Activated T-cell treated with anti-CD3 and anti-CD28 coated beads, Interleukin-2, amount 50 U/mL, for 48 hours (primary cell): ENCODE measurements at regions not wholly inside any gene's neighbourhood (a gene's known extent, or its start where the extent isn't known, plus 50 kb on each side); places are given as distances from the start of the nearest gene placed in this dataset.
"Not testable (repeated sequence)": the region's sequence is repeated elsewhere in the genome, so short reads cannot be mapped to it uniquely, and the experiment has no call there.

ENCODE experiments used
- DNase-seq, 2 experiments: peaks; one replicate each; pipeline ENCODE4 v3.0.0-alpha.2; 2020

DNA sequence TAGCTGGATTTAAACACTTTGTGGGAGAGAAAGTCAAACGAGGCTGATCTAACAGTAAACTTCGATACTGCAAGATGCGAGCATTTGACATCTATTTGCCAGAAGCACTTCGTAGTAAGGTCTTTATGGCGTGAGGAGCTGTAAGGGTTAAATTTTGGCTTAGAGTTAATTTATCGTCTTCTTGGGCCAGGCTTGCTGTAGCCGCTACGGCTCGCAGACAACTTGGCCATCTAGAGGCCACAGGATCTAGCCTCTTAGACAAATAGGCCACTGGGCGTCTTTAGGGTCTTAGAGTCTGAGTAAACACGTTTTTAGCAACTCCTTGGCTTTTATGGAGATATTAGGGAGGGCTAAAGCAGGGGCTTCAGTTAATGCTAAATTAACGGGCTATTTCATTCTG, 165.6 kb upstream of the CCZ1B start:
- not testable (repeated sequence) for DNase-seq

DNA sequence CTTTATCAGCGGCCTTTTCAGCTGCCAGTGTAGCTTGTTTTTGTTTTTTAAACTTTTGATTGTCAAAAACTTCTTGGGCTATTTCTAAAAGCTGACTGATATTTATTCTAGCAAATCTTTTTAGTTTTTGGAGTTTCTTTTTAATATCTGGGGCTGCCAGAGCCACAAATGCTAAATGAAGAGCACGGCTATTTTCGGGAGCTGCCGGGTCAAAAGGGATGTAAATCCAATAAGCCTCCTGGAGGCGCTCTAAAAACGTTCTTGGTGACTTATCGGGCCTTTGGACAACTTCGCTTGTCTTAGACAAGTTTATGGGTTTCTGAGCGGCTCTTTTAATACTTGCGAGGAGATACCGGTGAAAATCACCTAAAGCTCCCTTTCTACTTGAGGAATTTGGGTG, 166.1 kb upstream of the CCZ1B start:
- DNase-seq = not testable (repeated sequence)

DNA sequence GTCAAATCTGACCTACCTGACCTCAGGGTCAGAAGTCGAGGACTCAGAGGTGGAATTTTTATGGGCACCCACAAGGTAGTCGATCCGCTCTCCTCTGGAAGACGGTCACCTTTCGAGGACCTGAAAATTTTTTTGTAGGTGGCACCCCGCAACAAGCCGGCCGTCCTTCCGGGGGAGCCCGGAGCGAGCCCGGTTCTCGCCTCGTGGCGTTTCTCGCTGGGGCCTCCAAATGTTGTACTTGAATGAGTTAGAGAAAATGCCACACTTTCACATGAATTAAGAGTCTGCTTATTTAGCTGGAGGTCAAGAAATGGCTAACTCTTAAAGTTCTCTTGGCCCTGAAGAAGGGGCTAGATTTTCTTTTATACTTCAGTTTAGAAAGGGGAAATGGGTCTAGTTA, 169.0 kb upstream of the CCZ1B start:
- DNase-seq = not testable (repeated sequence)

DNA sequence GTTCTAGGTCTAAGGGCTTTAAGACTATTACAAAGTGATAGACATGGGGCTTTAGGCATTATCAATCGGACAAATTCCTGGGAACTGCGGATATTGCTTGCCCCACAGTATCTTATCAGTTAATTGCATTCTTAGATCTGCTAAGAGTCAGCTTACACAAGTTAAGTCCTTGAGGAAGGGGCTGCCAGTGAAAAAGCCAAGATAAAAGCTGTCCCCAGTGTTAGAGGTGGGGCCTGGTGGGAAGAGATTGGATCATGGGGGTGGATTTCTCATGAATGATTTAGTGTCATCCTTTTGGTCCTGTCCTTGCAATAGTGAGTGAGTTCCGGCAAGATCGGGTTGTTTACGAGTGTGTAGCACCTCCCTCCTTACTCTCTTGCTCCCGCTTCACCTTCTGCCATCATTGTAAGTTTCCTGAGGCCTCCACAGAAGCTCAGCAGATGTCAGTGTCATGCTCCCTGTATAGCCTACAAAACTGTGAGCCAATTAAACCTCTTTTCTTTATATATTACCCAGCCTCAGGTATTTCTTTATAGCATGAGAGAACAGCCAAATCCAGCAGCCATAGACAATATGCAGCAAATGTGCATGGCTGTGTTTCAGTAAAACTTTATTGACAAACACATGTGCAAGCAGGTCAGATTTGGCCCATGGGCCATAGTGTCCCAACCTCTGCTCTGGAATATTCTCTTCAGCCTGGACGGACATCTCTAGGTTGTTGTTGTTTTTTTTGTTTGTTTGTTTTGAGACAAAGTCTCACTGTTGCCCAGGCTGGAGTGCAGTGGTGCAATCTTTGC, 169.6 kb upstream of the CCZ1B start:
- DNase-seq = not testable (repeated sequence)

DNA sequence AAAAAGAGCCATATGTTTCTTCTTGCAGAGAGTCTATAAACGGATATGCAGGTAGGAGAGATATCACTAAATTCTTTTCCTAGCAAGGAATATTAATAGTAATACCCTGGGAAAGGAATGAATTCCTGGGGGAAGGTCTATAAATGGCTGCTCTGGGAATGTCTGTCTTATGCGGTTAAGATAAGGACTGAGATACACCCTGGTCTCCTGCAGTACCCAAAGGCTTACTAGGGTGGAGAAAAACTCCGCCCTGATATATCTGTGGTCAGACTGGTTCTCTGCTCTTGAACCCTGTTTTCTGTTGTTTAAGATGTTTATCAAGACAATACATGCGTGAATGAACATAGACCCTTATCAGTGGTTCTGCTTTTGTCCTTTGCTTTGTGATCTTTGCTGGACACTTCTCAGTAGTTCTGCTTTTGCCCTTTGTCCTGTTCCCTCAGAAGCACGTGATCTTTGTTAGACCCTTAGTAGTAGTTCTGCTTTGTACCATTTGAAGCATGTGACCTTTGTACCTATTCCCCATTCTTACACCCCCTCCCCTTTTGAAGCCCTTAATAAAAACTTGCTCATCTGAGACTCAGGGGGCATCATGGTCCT, 173.1 kb upstream of the CCZ1B start:
- DNase-seq = not testable (repeated sequence)

DNA sequence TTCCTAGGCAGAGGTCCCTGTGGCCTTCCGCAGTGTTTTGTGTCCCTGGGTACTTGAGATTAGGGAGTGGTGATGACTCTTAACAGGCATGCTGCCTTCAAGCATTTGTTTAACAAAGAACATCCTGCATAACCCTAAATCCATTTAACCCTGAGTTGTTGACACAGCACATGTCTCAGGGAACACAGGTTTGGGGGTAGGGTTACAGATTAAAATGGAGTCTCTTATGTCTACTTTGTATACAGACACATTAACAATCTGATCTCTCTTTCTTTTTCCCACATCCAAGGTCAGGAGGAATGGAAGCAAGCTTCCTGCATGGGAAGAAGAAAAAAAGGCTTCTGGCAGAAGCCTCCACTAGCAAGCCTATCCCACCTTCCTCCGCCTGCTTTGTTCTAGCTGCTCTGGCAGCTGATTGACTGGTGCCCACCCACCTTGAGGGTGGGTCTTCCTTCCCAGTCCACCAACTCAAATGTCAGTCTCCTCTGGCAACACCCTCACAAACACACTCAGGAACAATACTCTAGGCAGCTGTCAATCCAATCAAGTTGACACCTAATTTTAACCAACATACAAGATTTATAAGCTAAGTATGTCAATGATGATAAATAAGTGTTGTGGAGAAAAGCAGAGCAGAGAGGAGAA, 176.5 kb upstream of the CCZ1B start:
- DNase-seq = no peak

DNA sequence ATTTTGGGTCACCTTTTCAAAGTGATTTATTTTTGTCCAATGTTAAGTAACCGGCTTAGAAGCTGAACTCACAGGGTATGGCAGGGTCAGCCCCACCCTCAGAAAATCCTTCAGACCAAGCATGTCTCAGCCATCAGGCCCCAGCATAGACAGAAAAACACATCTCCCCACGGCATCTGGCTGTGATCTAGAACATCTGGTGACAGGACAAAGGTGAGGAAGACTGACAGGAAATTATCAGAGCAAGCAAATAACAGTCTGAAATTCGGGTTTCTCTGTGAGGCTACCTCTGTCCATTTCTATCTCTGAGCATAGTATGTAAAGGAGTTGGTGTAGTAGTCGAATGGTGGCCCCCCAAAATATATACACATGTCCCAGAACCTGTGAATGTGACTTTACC, 177.0 kb upstream of the C1GALT1 start:
- DNase-seq = no peak

DNA sequence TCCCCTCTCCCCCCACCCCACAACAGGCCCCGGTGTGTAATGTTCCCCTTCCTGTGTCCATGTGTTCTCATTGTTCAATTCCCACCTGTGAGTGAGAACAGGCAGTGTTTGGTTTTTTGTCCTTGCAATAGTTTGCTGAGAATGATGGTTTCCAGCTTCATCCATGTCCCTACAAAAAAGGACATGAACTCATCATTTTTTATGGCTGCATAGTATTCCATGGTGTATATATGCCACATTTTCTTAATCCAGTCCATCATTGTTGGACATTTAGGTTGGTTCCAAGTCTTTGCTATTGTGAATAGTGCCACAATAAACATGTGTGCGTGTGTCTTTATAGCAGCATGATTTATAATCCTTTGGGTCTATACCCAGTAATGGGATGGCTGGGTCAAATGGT, 176.4 kb upstream of the C1GALT1 start:
- DNase-seq = not testable (repeated sequence)

DNA sequence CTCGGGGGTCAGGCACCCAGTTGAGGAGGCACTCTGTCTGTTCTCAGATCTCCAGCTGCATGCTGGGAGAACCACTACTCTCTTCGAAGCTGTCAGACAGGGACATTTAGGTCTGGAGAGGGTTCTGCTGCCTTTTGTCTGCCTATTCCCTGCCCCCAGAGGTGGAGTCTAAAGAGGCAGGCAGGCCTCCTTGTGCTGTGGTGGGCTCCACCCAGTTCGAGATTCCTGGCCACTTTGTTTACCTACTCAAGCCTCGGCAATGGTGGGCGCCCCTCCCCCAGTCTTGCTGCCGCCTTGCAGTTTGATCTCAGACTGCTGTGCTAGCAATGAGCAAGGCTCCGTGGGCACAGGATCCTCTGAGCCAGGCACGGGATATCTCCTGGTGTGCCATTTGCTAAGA, 171.1 kb upstream of the C1GALT1 start:
- not testable (repeated sequence) for DNase-seq

DNA sequence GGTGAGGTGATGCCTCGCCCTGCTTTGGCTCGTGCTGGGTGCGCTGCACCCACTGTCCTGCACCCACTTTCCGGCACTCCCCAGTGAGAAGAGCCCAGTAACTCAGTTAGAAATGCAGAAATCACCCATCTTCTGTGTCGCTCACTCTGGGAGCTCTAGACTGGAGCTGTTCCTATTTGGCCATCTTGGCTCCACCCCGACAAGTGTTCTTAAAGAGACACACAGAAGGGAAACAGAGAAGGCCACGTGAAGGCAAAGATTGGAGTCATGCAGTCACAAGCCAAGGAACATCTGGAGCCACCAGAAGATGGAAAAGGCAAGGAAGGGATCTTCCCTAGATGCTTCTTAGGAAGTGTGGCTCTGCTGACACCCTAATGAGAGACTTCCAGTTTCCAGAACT, 170.6 kb upstream of the C1GALT1 start:
- not testable (repeated sequence) for DNase-seq

DNA sequence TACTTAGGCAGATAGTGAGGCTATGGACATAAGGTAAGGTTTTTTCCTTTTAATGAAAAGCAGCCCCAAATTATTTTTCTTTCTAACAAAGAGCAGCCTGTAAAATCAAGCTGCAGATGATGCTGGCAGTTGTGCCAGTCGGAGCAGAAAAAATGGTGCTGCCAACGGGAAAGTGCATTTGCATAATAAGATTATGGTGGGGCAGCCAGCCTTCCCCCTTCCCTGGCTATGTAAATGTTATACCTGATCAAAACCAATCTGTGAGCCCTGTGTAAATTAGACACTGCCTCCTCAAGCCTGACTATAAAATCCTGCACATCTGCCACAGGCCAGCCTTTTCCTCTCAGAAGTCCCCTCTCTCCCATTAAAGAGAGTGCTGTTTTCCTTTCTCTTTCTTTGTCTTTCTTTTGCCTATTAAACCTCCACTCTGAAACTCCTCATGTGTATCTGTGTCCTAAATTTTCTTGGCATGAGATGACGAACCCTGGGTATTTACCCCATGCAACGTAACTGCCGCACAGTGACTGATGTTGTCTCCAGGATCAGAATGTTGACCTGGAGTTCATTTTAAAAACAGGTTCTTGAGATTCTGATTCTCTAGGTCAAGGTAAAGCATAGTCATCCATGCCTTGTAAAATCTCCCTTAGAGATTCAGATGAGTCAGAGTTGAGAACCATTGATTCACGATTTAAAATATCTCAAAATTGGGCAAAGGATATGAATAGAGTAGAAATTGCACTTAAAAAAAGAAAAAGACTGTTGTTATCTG, 167.3 kb upstream of the C1GALT1 start:
- DNase-seq = no peak

DNA sequence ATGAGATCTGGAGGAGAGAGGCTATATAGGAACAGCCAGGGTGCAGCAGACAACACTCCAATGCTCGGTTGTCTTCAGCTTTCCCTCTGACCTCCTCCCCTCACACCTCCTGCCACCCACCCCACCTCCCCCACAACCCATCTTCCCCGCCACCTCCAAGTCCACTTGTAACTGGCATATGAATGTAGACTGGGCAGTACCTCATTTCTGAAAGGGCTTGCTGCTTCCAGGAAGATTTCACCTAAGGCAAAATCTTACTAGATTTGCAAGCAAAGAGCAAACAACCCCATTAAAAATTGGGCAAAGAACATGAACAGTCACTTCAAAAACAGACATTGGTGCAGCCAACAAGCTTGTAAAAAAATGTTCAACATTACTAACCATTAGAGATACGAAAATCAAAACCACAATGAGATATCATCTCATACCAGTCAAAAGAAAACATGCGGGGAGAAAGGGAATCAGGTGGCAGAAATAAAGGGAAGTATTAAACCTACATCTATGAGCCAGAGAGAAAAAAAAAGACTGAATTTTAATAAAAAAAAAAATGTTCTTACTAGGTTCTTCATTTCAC, 164.6 kb upstream of the C1GALT1 start:
- no peak for DNase-seq

DNA sequence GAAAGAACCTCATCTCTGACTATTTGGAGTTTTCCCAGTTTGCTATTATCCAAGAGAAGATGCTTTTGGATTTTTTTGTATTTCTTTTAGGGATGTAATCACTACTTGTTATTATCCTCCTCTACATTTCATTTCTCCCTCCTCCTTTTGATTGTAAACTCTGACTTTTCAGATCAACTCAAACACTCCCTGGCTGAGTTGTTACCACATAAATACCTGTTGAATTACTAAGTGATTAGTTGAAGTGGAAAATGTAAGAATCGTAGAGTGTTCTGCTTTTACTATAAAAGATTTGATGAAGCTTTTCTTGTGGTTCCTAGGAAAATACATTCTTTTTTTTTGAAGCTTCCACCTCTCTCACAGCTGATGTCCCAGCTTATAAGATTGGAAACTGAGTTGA, 164.1 kb upstream of the C1GALT1 start:
- DNase-seq = no peak

DNA sequence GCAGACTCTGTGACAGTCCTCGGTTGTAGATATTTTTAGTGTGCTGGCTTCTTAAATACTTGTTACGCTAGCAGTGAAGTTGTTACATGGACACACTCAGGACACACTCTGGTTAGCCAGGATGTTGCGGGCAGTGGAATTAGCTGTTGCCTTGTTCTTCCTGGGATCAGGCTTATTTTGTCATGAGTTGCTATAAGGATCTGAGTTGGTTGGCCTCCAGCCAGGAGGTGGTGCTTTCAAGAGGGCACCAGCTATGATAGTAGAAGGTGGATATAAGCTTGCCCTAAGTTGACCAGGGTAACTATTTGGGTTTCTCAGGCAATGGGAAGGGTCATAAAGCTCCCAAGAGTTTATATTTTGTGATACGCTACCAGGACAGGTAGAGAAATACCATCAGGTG, 150.1 kb upstream of the C1GALT1 start:
- DNase-seq = no peak

DNA sequence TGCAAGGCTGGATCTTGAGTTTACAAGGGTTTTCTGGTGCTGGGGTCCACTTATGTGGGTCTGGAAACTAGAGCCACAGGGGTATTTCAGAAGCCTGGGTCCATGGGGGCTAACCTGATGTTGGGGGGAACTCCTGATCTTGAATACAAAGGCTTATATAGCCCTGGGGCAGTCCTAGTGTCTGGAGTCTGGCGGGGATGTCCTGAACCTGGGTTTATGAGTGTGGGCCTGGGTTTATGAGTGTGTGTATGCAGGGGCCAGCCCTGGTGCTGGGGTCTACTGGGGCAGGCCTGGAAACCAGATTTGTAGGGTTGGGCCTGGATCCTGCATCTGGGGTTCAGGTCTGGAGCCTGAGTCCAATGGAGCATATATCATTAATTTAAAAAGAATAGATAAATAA, 146.5 kb upstream of the C1GALT1 start:
- DNase-seq = no peak

DNA sequence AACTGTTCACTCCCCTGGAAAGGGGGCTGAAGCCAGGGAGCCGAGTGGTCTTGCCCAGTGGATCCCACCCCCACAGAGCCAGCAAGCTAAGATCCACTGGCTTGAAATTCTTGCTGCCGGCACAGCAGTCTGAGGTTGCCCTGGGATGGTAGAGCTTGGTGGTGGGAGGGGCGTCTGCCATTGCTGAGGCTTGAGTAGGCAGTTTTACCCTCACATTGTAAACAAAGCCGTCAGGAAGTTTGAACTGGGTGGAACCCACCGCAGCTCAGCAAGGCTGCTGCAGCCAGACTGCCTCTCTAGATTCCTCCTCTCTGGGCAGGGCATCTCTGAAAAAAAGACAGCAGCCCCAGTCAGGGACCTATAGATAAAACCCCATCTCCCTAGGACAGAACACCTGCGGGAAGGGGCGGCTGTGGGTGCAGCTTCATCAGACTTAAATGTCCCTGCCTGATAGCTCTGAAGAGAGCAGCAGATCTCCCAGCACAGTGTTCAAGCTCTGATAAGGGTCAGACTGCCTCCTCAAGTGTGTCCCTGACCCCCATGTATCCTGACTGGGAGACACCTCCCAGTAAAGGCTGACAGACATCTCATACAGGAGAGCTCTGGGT, 140.0 kb upstream of the C1GALT1 start:
- DNase-seq = not testable (repeated sequence)

DNA sequence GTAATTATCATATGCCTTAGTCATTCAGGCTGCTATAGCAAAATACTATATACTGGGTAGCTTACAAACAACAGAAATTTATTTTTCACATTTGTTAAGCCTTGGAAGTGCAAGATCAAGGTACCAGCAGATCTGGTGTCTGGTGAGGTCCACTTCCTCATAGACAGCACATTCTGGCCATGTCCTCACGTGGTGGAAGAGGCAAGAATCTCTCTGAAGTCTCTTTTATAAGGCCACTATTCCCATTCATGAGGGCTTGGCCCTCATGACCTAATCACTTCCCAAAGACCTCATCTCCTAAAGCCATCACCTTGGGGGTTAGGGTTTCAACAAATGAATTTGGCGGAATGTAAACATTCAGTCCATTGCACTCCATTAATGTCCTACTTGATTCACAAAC, 137.5 kb upstream of the C1GALT1 start:
- no peak for DNase-seq

DNA sequence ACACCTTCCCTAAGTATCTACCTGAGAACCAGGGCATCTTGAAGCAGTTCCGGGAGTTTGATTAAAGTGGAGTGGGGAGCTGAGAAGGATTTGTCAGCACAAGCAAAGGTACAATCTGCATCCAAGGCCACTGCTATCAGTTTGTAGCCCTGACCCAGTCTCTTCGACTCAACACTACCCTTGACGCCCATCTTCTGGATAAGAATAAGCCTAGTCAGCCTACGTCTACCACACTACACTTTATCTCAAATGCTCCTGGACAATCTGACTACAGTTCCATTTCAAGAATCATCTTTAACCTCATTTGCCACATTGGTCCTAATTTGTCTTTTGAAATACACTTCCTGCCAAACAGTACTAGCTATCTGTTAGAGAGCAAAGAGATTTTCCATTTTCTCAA, 134.1 kb upstream of the C1GALT1 start:
- DNase-seq = no peak

DNA sequence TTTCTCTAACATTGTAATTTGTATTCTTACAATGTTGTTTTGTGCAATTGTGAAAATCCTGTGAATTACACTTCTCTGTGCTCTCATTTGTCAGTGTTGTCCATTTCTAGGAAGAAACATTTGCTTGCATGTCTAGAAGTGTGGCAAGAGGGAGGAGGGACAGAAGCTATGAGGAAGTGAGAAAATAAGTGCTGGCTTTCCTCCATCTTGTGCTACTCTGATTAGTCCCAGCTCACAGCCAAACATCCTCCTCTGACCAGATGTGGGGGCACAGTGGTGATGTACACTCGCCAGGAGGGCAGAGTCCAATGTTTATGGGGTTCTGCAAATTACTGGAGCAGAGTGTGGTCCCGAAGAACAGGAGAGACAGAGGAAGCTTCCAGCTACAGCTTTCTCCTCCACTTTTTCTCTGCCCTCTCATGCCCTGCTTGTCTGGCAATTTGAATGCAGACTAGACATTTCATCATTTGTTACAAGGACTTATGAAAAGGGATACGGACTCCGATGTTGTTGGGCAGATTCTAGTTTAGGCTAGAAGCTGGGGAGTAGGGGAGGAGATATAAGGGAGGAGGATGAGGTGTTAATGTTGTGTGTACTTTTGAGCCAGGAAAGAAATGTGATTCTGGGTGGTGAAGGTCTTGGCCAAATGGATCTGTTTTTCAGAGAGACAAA, 131.0 kb upstream of the C1GALT1 start:
- no peak for DNase-seq

DNA sequence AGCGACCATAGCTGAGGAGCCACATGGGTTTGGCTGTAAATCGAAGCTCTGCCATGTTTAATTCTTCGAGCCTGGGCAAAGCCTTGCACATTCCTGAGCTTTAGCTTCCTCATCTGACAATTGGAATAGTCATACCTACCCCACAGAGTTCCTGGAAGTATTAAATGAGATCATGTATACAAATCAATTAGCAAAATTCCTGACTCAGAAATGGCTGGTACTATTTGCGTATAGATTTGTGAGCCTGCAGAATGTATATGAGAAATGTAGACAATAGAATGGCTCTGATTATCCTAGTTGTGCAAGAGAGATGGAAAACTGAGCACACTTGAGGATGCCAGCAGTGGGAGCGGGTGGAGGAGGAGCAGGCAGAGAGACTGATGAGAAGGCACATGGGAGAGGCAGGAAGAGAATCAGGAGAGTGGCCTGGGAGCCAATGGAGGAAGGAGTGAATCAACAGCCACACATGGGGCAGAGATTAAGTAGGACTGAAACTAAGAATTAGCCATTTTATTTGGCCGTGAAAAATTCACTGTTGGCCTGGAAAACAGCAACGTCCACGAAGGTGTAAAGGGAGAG, 128.0 kb upstream of the C1GALT1 start:
- DNase-seq = no peak

DNA sequence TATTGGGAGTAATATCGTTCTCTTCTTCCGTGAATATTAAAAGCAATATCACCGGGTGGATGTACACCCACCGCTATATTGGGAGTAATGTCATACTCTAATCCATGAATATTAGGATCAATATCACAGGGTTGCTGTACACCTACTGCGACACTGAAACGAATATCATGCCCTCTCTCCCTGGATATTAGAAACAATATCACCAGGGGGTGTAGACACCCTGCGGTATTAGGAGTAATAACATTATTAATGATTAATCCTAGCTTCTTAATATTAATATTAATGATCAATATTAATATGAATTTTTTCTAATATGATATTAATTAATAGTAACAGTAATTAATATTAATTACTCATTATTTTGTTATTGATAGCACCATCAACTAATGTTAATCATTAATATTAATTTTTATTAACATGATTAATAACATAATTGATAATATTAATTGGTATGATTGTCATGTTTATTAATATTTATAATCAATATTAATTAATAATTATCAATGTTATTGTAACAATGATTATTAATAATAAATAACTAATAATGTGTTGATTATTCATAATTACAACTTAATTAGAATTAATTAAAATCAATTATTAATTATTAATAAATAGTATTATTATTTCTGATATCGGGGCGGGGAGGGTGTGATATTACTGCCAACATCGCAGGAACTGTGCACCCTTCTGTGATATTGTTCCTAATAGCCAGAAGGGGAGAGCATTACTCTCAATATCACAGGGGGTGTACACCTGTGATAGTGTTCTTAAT, 121.3 kb upstream of the C1GALT1 start:
- DNase-seq = no peak
